Retinal pigment epithelial cell (primary cell): ENCODE measurements at regions not wholly inside any gene's neighbourhood (a gene's known extent, or its start where the extent isn't known, plus 50 kb on each side); places are given as distances from the start of the nearest gene placed in this dataset.
A peak's percentile ranks its signal among the peaks of the same experiment; 100 is the strongest.

Source experiments
- DNase-seq: peaks from one replicate; pipeline ENCODE4 v3.0.0-alpha.2; 2010; ENCODE audit warnings: low read depth
- H3K4me3 ChIP-seq: 2 replicates; pipeline ENCODE4 v1.5.1; 2011; ENCODE audit warnings: mild to moderate bottlenecking, low read length, control low read depth, moderate library complexity
- CTCF ChIP-seq: conservative IDR thresholded peaks from 2 replicates; pipeline ENCODE4 v1.5.1; 2011; ENCODE audit warnings: low read depth, low read length, control low read depth, inconsistent platforms

GRCh38 chr12:59916988-59917387 lies 321.2 kb downstream of the SLC16A7 start:
- no peak for TF ChIP-seq CTCF
- no peak for DNase-seq
- no peak overlapping the region for H3K4me3 ChIP-seq

GRCh38 chr12:59927032-59927431 lies 331.2 kb downstream of the SLC16A7 start:
- no peak for TF ChIP-seq CTCF
- no peak overlapping the region for H3K4me3 ChIP-seq
- DNase-seq = no peak

GRCh38 chr12:59928416-59928815 lies 332.6 kb downstream of the SLC16A7 start:
- H3K4me3 ChIP-seq = no peak overlapping the region
- no peak for TF ChIP-seq CTCF
- no peak for DNase-seq

GRCh38 chr12:59929110-59929509 lies 333.3 kb downstream of the SLC16A7 start:
- TF ChIP-seq CTCF = no peak
- DNase-seq = peak; percentile 59

GRCh38 chr12:59934486-59934885 lies 338.7 kb downstream of the SLC16A7 start:
- no peak for TF ChIP-seq CTCF
- peak; percentile 82 for DNase-seq
- no peak overlapping the region for H3K4me3 ChIP-seq

More at GRCh38 chr12:59929110-59929509, 333.3 kb downstream of the SLC16A7 start:
- no peak overlapping the region for H3K4me3 ChIP-seq

GRCh38 chr12:59936534-59936933 lies 340.7 kb downstream of the SLC16A7 start:
- H3K4me3 ChIP-seq = no peak overlapping the region
- no peak for DNase-seq
- TF ChIP-seq CTCF = no peak

GRCh38 chr12:59937148-59937547 lies 341.3 kb downstream of the SLC16A7 start:
- H3K4me3 ChIP-seq = no peak overlapping the region
- no peak for TF ChIP-seq CTCF
- DNase-seq = no peak
